Stimulated activated CD4-positive, alpha-beta T cell treated with anti-CD3 and anti-CD28 coated beads, Interleukin-1b, Interleukin-23, amount 100 ng/mL, for 48 hours (primary cell): ENCODE measurements at regions not wholly inside any gene's neighbourhood (a gene's known extent, or its start where the extent isn't known, plus 50 kb on each side); places are given as distances from the start of the nearest gene placed in this dataset.

ENCODE experiments used
- DNase-seq: peaks from one replicate; pipeline ENCODE4 v3.0.0-alpha.2; 2020

DNA sequence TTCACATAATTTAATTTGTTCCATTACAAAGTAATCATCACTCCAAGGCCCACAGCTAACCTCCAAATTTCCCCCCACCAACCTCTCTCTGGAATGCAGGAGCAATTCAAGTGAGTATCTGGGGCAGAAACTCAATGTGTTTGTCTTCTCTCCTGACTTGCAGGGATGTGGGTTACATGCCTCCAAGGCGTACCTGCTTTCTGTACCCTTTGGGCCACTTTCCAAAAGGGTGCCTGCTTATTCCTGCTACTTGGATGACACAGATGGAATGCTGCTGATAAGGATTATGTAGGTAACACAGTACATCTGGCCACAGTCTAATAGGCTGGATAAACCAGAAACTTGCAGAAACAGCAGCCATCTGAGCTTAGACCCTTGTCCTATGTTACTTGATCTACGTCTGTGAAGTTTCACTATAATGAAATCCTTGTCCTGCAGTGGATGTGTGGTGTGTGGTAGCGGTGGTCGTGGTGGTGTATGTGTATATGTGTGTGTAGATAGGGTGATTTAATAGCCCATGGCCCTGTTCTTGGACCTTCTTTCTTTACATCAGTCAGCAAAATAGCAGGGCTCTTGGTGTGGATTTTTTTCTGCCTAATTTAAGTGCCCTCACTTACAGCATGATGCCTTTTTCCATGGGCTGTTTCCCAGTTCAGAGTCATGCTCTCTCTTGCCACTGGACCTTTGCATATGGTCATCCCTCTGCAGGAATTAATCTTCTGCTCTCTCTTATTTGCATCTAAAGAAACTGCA is 175.9 kb downstream of the ZDHHC21 start:
- DNase-seq, result no peak

DNA sequence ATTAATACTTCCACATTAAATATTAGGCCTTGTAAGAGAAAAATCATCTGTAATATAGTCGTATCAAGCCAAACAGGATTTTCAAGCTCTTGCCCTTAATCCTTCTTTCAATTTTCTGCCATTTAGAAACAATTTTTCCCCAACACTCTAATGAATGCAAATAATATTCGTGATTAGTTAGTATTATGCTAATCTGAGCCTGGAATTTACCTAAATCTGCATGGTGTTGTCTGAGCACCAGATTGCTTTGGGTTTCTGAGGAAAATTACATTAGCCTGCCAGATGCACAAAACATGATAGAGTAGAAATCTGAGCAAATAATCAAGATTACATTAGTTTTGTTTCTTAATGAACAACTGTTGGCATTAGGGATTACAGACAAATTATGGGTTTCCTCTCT is 176.6 kb downstream of the ZDHHC21 start:
- DNase-seq, result no peak

DNA sequence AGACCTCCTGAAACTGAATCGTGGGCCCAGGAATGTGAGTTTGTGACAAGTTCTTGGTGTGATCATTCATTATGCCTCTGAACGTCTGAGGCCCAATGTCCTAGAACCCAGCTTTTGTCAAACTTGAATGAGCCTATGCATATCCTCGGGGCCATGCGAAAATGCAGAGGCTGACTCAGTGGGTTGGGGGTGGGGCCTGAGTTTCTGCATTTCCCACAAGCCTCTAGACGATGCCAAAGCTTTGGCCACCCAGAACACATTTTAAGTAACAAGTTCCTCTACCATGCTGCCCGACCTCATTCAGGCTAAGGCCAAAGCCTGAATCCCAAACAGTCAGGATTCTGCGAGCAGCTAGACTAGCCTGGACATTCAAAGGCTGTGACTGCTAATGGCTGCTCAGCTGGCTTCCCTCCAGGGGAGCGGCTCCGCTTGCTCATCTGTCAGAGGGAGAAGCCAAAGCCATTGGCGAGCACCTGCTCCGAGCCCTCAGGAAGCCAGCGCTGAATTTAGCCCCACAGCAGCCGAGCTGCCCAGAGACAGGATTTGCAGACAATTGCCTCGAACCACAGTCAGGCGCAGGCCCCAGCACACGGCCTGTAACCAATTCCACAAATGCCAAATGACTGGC is 177.5 kb downstream of the ZDHHC21 start:
- DNase-seq, result no peak

DNA sequence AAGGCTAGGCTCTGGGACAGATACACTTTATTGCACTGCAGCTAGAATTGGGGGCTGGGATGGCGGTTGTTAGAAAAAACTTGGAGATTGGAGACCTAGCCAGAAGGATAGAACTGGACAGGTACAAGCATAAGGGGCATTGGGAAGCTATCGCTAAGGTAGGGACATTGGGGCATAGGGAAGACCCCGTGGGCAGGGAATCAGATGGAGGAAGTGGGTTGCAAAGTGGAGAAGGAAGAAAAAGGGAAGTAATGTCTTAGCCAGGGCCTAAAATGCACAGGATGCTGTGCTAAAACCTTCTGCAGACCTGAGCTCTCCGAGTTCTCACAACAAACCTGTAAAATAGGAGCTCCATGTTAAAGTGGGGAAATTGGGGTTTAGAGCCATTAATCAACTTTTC is 178.2 kb downstream of the ZDHHC21 start:
- DNase-seq, result no peak

DNA sequence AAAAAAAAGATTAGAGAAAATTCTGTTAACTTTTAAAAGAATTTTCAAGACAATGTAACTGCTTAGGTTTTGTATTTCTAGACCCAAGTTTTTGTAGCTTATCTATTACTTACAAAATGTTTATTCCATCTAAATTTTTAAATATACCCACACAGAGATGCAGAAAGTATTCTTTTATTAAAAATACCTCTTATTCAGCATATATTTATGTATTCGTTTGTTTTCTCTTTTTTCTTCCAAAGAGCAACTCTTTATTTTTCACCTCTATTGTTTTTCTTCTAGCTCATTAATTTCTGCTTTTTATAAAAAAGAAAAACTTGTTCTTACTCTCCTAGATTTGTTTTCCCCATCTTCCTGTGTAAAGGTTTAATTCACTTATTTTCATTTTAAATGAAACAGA is 180.3 kb downstream of the ZDHHC21 start:
- no peak for DNase-seq

DNA sequence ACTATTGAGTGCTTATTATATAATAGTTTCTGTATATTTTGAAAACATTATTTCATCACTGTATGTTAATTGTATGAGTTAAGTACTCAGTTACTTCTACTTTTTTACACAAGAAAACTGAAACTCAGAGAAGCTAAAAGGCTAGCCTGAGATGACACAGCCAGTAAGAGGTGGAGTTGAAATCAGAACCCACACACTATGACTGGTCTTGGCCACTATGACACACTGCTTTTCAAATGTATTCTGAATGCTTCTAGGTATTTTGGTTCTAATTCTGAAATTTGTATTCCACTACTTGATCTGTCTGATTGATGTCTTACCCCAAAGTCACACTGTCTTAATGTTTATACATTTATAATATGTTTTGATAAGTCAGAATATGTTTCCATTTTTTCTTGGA is 181.8 kb downstream of the ZDHHC21 start:
- no peak for DNase-seq

DNA sequence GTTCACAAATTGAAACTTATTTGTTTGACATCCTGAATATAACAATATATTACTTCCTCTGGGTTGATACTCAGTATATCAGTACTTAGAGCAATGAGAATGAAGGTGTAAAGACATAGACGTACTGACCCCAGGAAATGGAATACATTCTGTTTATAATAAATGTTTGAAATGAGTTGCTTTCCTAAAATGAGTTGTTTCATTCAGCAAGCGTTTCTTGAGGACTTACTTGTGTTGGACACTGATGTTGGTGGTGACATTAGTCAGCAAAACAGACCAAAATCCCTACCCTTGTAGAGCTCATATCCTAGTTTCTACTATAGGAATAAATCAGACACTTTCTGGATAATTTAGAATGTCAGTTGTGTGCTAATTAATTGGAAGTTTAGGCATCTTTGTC is 184.3 kb downstream of the ZDHHC21 start:
- no peak for DNase-seq

DNA sequence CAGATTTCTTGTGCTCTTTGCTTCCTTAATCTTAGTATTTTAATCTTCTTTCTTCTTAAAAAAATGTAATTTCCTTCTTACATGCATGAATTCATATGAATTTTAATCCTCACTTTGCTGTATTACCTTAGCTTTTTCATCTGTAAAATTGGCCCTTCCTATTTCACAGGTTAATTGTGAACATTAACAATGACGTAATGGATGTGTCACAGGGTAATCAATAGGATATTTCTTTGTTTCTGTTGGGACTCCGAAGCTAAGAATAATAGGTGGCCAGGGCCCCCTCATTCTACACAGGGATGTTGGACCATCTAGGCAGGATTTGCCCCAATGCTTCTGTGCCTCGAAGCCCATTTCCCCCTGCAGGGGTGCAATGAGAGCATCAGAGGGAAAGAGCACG is 187.4 kb upstream of the NFIB start:
- no peak for DNase-seq

DNA sequence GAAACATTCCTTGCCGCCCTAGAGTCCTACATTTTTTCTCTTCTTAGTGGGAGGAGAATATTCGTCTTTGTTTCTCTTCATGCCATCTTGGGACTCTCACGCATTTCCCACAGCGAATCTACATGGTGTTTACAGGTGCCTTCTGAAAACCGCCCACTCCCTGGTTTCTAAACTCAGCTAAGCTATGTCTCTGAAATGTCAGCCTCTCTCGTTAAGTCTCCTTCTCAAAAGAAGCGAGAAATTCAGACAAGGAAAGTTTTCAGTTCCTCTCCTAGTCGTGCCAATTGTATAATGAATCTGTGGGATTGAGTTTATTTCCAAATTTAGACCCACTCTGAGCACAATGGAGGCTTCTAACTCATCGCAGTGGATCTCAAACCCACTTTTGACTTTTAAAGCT is 186.8 kb upstream of the NFIB start:
- DNase-seq, result no peak

DNA sequence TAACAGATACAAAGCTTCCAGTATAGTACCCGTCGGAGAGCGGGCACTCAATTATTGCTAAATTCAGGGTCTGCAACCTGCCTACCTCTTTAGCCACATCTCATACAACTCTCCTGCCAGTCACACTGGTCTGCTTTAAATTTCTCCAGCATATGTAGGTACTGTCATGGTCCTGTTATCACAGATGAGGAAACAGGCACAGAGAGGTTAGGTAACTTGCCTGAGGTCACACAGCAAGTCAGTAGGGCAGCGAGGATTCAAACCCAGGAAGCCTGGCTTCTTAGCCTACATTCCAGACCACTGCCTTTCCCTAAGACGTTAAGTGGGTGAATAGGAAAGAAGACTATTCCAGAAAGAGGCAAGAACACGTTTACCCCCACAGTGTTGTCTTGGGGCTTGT is 186.0 kb upstream of the NFIB start:
- DNase-seq, result no peak

DNA sequence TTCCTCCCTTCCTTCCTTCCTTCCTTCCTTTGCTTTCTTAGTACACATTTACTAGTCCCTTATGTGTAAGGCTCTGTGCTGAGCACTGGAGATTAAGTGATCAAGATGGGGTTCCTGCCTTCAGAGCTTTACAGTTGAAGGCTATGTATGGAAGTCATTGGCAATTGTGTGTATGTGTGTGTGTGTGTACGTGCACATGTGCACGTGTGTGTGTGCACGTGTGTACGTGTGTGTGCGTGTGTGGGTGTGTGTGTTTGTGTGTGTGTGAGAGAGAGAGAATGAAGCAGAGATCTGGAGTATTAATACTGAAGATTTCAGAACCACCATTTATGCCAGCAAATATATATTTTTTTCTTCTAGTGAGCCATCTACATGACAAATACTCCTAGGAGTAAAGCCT is 184.9 kb upstream of the NFIB start:
- no peak for DNase-seq

DNA sequence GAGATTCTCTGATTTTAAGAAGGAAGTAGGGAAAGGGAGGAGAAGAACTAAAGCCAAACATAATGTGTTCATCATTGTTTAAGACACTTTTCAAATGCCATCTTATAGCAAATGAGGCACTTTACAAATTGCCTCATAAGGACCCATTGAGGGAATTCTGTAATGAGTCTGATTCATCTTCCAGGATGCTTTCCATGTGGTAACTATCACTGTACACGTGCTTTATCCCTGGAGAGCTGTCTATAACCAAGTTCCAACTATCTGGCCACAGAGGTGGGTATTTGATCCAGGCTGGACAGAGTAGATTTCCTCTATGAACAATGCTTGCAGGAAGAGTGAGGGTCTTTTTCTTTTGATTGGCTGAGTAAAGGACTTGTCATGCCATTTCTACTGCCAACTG is 183.5 kb upstream of the NFIB start:
- no peak for DNase-seq

DNA sequence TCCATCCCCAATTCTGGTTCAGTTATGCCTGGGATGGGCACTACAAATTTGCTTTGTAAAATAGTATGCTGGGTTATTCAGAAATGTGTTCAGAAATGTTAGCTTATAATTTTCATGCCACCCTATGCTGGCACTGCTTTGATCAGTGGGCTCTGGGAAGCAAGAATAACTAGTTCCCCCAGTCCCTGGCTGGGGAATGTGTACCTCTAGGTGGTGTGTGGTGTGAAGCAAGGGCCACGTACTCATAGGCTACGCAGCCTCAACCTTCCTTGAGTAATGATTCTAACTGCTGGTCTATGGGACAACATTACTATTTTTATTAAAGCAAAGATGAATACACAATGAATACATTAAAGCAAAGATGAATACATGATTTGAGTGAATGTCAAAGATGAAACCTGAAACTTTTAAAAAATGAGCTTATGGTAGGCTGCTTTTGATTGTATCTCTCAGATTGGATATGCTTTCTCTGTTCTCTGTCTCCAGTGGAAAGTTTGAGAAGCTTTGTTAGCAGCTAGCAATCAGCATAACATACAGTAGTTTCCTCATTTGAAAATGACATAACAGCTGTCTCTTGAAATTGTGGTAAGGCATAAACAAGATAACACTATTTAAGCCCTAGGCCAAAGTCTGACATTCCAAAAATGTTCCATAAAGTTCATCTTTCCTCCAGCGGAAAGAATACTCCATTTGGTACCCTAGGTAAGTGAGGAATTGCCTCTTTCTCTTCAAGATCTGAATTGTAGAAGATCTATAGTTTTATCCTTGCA is 174.7 kb upstream of the NFIB start:
- no peak for DNase-seq

DNA sequence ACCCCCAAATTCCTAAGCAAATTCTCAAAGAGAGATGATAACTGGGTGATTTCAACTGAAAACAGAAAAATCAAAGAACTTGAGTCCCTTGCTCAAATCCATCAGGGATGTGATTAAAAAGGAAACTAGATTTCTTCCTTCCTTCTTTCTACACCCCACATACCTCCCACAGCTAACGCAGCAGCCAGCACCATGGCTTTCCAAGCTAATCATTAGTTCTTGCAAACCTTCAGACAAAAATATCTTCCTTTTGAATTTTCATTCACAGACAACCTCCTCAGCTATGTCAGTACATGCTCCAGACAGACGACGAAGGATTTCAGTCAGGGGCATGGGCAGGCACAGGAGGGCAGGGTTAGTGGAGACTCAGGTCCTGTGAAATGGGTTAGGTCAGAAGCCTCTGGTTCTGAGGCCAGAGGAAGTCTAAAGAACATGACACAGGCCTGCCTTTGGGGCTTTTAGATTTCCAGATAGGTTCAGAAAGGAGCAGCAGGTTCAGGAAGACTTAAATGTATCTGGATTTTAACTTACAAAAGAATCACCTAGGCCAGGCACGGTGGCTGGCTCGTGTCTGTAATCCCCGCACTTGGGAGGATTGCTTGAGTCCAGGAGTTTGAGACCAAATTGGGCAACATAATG is 173.7 kb upstream of the NFIB start:
- no peak for DNase-seq

DNA sequence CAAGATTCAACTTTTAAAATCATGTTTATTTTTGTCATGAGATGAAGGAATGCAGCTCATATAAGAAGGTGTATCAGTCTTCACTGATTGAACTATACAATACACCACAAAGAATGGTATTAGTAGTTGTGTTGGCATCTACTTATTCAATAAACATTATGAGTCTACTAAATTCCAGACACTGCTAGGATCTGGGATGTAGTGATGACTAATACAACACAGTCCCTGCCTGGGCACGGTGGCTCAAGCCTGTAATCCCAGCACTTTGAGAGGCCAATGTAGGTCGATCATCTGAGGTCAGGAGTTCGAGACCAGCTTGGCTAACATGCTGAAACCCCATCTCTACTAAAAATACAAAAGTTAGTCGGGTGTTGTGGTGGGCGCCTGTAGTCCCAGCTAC is 171.4 kb upstream of the NFIB start:
- no peak for DNase-seq

DNA sequence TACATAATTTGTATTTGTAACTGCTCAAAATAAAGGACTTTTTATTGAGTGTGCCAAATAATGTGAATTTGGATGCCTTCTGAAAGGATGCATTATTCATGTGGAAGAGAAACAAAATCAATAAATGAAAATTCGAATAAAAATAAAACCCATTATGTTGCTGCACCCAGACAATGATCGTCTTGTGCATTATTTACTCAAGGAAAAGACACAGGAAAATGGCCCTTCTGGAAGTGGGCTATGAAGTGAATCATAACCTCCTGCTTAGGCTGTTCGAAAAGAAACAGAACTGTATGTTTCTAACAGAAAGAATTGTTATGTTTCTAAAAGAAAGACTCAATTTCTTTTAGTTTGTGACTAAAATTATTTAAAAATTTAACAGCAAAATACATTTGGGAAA is 168.9 kb upstream of the NFIB start:
- DNase-seq, result no peak

DNA sequence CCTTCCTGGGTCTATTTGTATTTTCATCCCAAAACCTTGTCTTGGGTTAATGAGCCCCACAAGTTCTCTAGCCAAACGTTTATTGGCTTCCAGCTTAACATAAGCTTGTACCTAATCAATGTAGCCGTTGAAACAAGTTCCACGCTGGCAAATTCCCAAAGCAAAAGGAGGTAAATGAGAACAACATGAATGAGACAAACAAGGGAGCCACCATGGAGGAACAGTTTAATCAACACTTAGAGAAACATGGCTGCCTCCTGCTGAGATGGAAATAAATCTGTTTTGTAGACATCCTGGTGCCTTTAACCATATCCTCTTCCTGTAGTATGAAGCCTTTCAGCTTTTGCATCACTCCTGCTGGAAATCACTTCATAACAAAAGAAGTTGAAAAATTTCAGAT is 166.6 kb upstream of the NFIB start:
- DNase-seq, result no peak

DNA sequence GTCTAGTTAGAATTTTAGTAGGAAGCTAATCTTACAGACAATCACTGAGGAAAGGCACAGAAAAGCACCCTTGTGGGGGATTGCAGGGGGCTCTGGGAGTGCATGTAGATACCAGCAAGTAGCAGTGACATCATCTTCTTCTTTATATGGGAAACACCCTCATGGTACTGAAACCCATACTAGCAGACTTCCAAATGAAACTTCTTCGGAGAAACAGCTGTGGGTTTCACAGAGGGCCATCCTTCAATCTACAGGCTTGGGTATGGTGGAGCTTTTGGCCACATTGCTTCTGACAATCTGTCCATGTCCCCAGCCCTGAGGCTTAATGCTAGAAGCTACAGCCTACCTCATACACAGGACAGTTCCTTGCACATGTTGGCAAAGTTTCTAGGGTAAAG is 165.2 kb upstream of the NFIB start:
- no peak for DNase-seq

DNA sequence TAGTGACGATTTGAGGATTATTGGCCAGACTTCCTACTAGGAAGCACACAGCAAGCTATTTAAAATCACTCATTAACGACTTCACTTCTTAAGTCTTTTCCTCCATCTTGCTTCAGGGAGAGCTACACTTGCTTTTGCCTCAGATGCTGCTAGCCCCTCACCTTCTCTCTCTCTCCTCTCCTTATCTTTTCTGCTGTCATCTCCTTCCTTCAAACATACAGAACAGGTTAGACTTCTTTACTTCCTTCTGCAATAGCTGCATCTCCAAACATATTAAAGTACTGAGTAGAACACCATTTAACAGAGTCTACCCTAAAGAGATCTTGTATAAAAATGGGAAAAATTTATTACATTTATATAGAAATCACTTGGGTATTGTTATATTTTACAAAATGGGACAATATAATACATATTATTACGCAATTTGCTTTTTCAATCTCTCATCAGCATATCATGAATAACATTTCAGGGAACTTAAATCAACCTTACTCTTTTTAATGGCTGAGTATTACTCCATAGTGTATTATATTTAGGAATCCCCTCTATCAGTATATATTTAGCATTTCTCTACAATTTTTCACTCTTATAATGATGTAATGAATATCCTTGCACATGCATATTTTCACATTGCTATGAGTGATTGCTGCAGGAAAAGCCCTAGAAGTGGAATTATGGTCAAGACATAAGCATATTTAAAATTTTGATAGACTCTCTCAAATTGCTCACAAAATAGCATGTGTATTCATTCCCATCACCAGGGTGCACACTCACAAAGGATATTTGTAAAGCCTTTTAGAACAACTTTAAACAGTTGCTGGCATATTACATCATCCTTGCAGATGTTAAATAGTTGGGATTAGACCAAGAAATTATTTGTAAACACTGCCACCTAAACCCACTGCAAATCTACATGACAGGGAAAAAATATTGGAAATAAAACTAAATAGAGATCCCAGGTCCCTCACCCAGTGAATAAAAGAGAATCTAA is 164.5 kb upstream of the NFIB start:
- no peak for DNase-seq

DNA sequence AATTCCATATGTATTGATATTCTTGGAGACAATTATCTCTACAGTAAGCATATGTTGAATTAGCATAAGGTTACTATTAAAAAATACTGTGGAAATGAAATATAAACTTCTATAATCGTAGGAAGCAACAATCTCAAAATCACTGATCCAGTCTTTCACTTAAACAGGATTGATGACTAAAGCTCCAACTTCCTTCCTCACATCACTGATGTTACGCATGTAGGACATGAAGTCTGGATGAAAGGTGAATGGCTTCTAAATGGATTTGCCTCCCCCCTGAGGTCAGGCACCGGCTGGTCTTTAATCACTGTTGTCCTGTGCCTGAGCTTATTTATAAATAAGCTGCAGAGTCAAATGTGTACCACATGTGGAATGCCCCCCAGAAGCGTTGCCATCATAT is 157.1 kb upstream of the NFIB start:
- no peak for DNase-seq

DNA sequence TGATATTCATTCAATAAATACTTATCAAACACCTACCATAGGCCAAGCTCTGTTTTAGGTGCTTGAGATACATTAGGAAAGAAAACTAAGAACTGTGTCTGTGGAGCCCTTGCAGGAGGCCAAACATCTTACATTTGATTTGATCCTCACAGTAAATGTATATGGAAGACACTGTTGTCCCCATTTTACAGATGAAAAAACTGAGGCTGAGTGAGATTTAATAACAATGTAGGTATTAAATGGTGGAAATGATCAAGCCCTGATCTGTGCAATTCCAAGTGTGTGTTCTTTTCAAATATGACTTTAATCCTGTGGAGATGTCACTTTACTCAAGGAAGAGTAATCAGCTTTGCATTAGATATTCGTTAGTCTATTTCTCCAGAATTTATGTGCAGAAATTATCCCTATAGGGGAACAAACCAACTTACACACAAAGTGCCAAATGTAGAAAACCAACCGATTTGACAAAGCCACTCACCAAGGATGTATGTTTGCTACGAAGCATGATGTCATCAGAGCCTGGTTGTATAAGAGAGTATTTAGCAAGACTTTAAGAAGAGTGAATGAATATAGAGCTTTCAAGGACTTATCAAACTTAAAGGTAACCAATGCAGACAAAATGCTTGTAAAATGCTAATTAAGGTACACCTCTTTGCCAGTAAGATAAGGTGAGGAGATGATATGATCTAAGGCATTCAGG is 153.9 kb upstream of the NFIB start:
- no peak for DNase-seq

DNA sequence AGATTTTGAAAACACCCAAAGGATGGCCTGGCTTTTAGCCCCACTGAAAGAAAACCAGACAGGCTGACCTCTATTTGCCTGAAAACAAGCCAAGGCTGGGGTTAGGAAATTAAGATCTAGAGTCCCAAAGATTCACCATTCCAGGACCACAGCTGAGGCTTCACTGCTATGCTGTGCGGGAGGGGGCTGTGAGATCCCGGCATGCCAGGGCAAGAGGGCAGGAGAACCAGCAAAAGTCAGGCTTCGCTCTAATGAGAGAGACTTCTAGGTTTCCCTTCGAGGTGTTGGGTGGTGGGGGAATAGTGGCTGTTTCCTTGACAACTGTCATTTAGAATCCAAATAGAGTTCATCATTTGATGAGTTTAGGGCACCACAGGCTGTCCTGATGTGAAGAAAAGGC is 152.9 kb upstream of the NFIB start:
- DNase-seq, result no peak
